Tibial nerve (tissue), 4 donors: ENCODE measurements at regions not wholly inside any gene's neighbourhood (a gene's known extent, or its start where the extent isn't known, plus 50 kb on each side); places are given as distances from the start of the nearest gene placed in this dataset.
A peak's percentile ranks its signal among the peaks of the same experiment; 100 is the strongest.

Experiments
- CTCF ChIP-seq, 5 experiments: fragments of 200-600 bp in 3 of 5; fragments of 450-650 bp in 2 of 5; sonication (generic) in 3 of 5; IDR thresholded peaks; one replicate each; pipeline ENCODE4 v1.5.1; 2016 to 2019; ENCODE audit warnings: antibody characterized with exemption in 5 of 5, mild to moderate bottlenecking in 3 of 5, moderate library complexity in 2 of 5
- EP300 ChIP-seq, 2 donors: sonication (generic); formaldehyde crosslinking; IDR thresholded peaks; one replicate each; pipeline ENCODE4 v1.6.1; 2017; ENCODE audit warnings: antibody characterized with exemption in 2 of 2, mild to moderate bottlenecking in 1 of 2
- POLR2A ChIP-seq, 2 donors: fragments of 450-650 bp; IDR thresholded peaks; one replicate each; pipeline ENCODE4 v1.6.1; 2017; ENCODE audit warnings: antibody characterized with exemption in 2 of 2, mild to moderate bottlenecking in 2 of 2, moderate library complexity in 2 of 2

DNA sequence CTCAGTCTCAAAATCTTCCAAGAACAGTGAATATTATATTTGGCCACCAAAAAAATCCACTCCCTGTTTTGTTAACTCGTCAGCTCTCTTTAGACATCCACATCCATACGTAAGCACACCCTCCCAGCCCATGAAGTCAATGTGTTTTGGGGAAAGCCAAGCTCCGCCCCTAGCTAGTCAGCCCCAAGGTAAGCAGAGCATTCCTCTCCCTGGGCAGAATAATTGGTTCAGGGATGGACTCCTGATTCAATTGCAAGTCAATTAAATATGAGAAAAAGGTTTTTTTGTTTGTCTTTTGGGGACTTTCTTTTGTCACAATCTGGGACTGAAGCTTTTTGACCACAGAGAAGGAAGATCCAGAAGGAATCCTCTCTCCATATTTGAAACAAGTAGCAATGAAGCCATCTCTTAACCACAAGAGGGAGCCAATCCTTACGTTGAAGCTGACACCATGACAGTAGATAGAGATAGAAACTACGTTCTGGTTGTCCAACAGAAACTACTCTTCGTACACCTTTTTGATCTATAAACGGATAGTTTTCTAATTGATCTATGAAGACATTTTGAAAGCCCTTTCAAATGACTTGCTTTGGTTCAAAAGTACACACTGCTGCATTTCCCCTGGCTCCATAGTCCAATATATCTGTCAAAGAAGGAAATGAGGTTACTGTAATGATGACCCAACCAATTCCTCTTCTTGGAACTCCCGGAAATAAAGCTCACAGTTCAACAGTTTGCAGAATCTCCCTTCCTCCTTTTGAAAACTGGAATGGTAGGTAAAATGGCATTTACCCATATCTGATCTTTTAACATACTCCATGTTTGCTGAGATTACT, 166.4 kb downstream of the TLE1 start:
- TF ChIP-seq POLR2A (IDR thresholded peaks at IDR 0.05): no peak
- TF ChIP-seq CTCF (IDR thresholded peaks at IDR 0.05): peak; percentile 35 to 75 (median 48)
- peak in 1 of 2 donors; percentile 28 for TF ChIP-seq EP300 (IDR thresholded peaks at IDR 0.05)
